ENCODE measurements at regions not wholly inside any gene's neighbourhood (a gene's known extent, or its start where the extent isn't known, plus 50 kb on each side); places are given as distances from the start of the nearest gene placed in this dataset.

DNA sequence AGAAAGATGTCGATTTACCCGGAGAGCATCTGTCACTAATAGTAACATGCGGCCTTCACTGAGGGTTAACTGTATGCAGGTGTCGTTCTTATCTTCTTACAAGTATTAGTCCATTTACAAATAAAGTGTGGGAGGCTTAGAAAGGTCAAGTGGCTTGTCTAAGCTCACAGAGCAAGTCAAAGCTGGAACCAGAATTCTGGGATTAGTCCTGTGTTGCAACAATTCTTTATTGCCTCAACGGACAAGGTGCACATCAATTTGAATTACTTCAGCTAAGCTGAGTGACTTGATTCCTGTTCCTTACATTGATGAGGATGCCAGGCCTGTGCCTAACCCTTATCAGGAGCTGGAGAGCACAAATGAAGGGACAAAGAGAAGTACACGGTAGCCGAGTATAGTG, 1193.6 kb downstream of the UQCRFS1 start:
- H3K4me1 ChIP-seq (ENCODE audit: insufficient read depth, poor library complexity, severe bottlenecking), result no peaks in the 10 kb centered on the region
- H3K27me3 ChIP-seq (ENCODE audit: insufficient read depth, poor library complexity, severe bottlenecking), result no peaks in the 10 kb centered on the region
- no peaks in the 10 kb centered on the region for H3K36me3 ChIP-seq (ENCODE audit: low read depth)
- TF ChIP-seq, protein P1, sequence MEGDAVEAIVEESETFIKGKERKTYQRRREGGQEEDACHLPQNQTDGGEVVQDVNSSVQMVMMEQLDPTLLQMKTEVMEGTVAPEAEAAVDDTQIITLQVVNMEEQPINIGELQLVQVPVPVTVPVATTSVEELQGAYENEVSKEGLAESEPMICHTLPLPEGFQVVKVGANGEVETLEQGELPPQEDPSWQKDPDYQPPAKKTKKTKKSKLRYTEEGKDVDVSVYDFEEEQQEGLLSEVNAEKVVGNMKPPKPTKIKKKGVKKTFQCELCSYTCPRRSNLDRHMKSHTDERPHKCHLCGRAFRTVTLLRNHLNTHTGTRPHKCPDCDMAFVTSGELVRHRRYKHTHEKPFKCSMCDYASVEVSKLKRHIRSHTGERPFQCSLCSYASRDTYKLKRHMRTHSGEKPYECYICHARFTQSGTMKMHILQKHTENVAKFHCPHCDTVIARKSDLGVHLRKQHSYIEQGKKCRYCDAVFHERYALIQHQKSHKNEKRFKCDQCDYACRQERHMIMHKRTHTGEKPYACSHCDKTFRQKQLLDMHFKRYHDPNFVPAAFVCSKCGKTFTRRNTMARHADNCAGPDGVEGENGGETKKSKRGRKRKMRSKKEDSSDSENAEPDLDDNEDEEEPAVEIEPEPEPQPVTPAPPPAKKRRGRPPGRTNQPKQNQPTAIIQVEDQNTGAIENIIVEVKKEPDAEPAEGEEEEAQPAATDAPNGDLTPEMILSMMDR (IDR thresholded peaks at IDR 0.05; ENCODE audit: poor library complexity, severe bottlenecking), result no peak
- DNase-seq (ENCODE audit: low spot score) (no peak), ATAC-seq (ENCODE audit: low read depth) (no peak)
- no peak overlapping the region for H3K27ac ChIP-seq (ENCODE audit: poor library complexity, severe bottlenecking)
- H3K9me3 ChIP-seq (ENCODE audit: severe bottlenecking), result no peaks in the 10 kb centered on the region
- H3K4me3 ChIP-seq (ENCODE audit: severe bottlenecking), result no peak overlapping the region

DNA sequence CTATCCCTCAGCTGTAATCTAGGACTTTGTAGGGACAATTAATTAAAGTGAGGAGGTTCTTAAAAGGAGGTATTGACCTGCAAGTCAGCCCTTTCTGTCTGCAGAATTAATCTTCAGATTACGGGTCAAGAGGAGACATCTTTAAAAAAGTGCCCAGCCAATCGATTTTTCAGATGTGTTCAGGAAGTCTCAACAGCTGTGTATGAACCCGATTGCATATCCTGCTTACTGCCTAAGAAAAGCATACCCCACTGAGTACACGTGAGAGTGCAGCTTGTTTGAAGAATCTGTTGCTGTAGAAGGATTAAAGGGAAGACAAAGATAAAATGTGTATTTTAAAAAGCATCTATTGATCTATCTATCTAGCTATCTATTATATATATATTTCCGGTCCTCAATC, 1194.5 kb downstream of the UQCRFS1 start:
- ATAC-seq (ENCODE audit: low read depth), result no peak
- no peak overlapping the region for H3K27ac ChIP-seq (ENCODE audit: poor library complexity, severe bottlenecking)
- TF ChIP-seq, protein P1 (IDR thresholded peaks at IDR 0.05; ENCODE audit: poor library complexity, severe bottlenecking), result no peak
- H3K9me3 ChIP-seq (ENCODE audit: severe bottlenecking), result no peaks in the 10 kb centered on the region
- no peaks in the 10 kb centered on the region for H3K4me1 ChIP-seq (ENCODE audit: insufficient read depth, poor library complexity, severe bottlenecking)
- H3K27me3 ChIP-seq (ENCODE audit: insufficient read depth, poor library complexity, severe bottlenecking), result no peaks in the 10 kb centered on the region
- H3K36me3 ChIP-seq (ENCODE audit: low read depth), result no peaks in the 10 kb centered on the region
- no peak overlapping the region for H3K4me3 ChIP-seq (ENCODE audit: severe bottlenecking)
- DNase-seq (ENCODE audit: low spot score), result no peak

DNA sequence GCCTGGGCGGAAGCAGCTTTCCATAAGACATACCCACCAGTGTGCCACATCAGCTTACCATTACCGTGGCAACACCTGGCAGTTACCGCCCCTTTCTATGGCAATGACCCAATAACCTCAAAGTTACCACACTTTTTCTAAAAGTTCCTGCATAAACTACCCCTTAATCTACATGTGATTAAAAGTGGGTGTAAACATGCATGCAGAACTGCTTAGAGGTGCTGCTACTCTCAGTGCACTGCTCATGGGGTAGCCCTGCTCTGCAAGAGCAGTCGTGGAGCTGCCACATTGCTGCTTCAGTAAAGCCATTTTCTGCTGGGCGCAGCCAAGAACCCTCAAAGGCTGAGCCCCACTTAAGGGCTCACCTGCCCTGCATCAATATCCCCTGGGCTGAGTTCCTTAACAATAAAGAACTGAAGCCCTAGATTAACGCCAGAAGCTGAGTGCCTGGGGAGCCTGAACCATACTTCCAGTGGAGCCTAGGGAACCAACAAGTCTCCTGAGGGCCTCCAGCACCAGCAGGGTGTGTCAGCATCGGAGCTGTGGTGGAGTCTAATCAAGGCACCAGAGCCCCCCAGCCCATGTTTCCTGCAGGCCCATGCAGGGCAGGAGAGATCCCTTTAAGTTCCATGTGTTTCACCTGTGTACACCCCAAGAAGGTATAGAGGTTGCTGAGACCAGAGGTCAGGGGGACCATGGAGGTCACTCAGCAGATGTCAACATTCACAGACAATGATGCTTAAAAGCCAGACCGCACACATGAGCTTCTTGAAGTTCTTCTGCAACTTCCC, 1198.1 kb downstream of the UQCRFS1 start:
- ATAC-seq (ENCODE audit: low read depth), result no peak
- H3K9me3 ChIP-seq (ENCODE audit: severe bottlenecking), result no peaks in the 10 kb centered on the region
- TF ChIP-seq, protein P1 (IDR thresholded peaks at IDR 0.05; ENCODE audit: poor library complexity, severe bottlenecking), result no peak
- H3K4me1 ChIP-seq (ENCODE audit: insufficient read depth, poor library complexity, severe bottlenecking), result no peaks in the 10 kb centered on the region
- no peak for DNase-seq (ENCODE audit: low spot score)
- no peak overlapping the region for H3K4me3 ChIP-seq (ENCODE audit: severe bottlenecking)
- no peaks in the 10 kb centered on the region for H3K27me3 ChIP-seq (ENCODE audit: insufficient read depth, poor library complexity, severe bottlenecking)
- no peak overlapping the region for H3K27ac ChIP-seq (ENCODE audit: poor library complexity, severe bottlenecking)
- H3K36me3 ChIP-seq (ENCODE audit: low read depth), result no peaks in the 10 kb centered on the region

DNA sequence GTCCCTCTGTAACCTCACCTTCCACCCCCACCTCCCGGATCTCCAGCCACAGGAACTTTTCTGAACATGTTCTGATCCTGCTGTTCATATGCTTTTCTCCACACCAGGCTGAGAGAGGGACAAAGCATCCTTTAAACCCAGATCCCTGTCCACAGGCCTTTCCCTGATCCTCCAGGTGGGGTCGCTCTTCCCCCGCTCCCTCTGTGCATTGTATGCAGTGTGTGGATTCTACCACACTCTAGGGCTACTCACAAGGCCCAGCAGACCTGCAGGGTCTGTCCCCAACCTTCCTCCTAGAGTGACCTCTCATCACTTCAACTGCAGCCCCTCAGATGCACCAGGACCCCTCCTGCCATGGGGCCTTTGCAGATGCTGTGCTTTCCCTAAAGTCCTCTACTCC, 1200.6 kb downstream of the UQCRFS1 start:
- no peaks in the 10 kb centered on the region for H3K4me1 ChIP-seq (ENCODE audit: insufficient read depth, poor library complexity, severe bottlenecking)
- H3K27ac ChIP-seq (ENCODE audit: poor library complexity, severe bottlenecking), result no peak overlapping the region
- no peaks in the 10 kb centered on the region for H3K36me3 ChIP-seq (ENCODE audit: low read depth)
- H3K27me3 ChIP-seq (ENCODE audit: insufficient read depth, poor library complexity, severe bottlenecking), result no peaks in the 10 kb centered on the region
- no peaks in the 10 kb centered on the region for H3K9me3 ChIP-seq (ENCODE audit: severe bottlenecking)
- no peak for DNase-seq (ENCODE audit: low spot score)
- ATAC-seq (ENCODE audit: low read depth), result no peak
- TF ChIP-seq, protein P1 (IDR thresholded peaks at IDR 0.05; ENCODE audit: poor library complexity, severe bottlenecking), result no peak
- H3K4me3 ChIP-seq (ENCODE audit: severe bottlenecking), result no peak overlapping the region

DNA sequence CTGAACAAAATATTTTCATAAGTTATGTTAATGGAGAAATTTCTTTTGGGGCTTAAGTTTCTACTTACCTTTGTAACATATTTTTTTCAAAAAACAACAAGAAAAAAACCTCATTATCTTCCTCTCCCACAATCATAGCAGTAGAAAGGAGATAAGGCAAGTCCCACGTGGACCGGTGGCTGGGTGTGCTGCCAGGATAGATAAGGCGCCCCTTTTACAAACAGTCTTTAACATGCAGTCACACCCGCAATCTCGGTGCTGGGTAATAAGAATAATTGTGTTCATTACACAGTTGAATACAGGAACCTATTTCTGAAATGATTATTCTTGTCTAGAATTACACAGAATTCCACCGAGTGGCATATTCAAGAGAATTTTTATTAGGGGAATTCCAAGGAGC, 1202.3 kb downstream of the UQCRFS1 start:
- TF ChIP-seq, protein P1 (IDR thresholded peaks at IDR 0.05; ENCODE audit: poor library complexity, severe bottlenecking), result no peak
- no peak overlapping the region for H3K4me3 ChIP-seq (ENCODE audit: severe bottlenecking)
- DNase-seq (ENCODE audit: low spot score), result no peak
- no peaks in the 10 kb centered on the region for H3K4me1 ChIP-seq (ENCODE audit: insufficient read depth, poor library complexity, severe bottlenecking)
- H3K27me3 ChIP-seq (ENCODE audit: insufficient read depth, poor library complexity, severe bottlenecking), result no peaks in the 10 kb centered on the region
- no peak for ATAC-seq (ENCODE audit: low read depth)
- no peak overlapping the region for H3K27ac ChIP-seq (ENCODE audit: poor library complexity, severe bottlenecking)
- H3K36me3 ChIP-seq (ENCODE audit: low read depth), result no peaks in the 10 kb centered on the region
- H3K9me3 ChIP-seq (ENCODE audit: severe bottlenecking), result no peaks in the 10 kb centered on the region
